HG03469 (cell line): ENCODE measurements at regions not wholly inside any gene's neighbourhood (a gene's known extent, or its start where the extent isn't known, plus 50 kb on each side); places are given as distances from the start of the nearest gene placed in this dataset.
"Not testable (repeated sequence)": the region's sequence is repeated elsewhere in the genome, so short reads cannot be mapped to it uniquely, and the experiment has no call there.

ENCODE experiments used
- ATAC-seq: cut with Tn5 transposase; IDR thresholded peaks from one replicate; pipeline ENCODE4 v1.9.1; 2021; ENCODE audit warnings: mild to moderate bottlenecking, moderate library complexity, moderate number of reproducible peaks; ENCODE audit not compliant: unreplicated experiment

GRCh38 chr4:123025398-123025797 lies 103.0 kb upstream of the NUDT6 start:
- no peak for ATAC-seq

GRCh38 chr4:123026015-123026414 lies 103.6 kb upstream of the NUDT6 start:
- not testable (repeated sequence) for ATAC-seq

GRCh38 chr4:123031664-123032063 lies 109.3 kb upstream of the NUDT6 start:
- no peak for ATAC-seq

GRCh38 chr4:123034023-123034422 lies 111.6 kb upstream of the NUDT6 start:
- ATAC-seq = no peak

GRCh38 chr4:123035239-123035638 lies 112.8 kb upstream of the NUDT6 start:
- no peak for ATAC-seq

GRCh38 chr4:123037804-123038203 lies 115.4 kb upstream of the NUDT6 start:
- no peak for ATAC-seq

- ATAC-seq = no peak
Measured at GRCh38 chr4:123042095-123042494, 119.7 kb upstream of the NUDT6 start.

- no peak for ATAC-seq
Measured at GRCh38 chr4:123043013-123043412, 120.6 kb upstream of the NUDT6 start.

- no peak for ATAC-seq
Measured at GRCh38 chr4:123043793-123044425, 121.5 kb upstream of the NUDT6 start.

DNA sequence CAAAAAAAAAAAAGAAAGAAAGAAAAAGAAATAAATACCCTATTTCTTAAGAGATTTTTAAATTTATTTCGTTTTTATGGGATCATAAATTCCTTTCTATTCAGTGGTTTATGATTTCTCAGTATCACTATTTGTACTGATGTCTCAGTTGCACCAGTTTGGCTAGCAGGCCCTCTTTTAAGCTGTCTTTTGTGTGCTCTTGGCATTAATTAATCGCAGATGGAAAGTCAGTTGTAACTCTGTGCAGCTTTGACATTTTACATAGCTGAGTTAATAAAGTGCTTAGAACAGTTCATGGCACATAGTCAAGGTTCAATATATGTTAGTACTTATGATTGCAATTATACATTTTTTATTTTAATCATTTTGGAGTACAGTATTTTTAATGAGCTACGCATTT lies 123.7 kb upstream of the NUDT6 start:
- ATAC-seq = no peak

GRCh38 chr4:123050018-123050417 lies 127.6 kb upstream of the NUDT6 start:
- ATAC-seq = no peak

DNA sequence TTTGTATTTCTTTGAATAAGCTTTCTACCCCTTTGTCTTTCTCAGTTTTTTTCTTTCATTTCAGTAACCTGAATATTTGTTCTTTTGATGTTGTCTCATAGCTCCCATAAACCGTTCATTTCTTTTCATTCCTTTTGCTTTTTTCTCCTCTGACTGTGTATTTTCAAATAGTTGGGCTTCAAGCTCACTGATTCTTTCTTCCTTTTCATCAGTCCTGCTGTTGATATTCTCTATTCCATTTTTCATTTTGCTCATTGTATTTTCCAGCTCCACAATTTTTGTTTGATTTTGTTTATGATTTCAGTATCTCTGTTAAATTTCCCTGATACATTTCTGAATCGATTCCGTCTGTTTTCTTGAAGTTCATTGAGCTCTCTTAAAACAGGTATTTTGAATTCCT lies 129.6 kb upstream of the NUDT6 start:
- ATAC-seq = no peak

DNA sequence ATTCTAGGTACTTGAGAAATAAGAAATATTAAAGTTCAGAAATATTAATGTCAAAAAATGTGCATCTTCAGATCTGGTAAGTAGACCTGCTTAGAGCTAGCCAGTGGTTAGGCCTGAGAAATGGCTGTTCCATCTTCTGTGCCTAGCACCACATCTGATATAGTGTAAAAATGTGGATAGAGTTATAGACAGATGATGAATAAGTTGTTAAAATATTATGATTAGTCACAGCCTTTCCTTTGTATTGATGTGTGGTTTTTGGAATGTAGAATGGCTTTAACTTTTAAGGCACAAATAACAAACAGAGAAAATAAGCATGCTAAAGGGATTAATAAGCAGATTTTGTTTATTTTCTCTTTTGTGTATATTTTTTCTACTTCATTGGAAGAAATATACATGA lies 133.5 kb upstream of the NUDT6 start:
- no peak for ATAC-seq

- no peak for ATAC-seq
Measured at GRCh38 chr4:123060039-123060770, 137.8 kb upstream of the NUDT6 start.

DNA sequence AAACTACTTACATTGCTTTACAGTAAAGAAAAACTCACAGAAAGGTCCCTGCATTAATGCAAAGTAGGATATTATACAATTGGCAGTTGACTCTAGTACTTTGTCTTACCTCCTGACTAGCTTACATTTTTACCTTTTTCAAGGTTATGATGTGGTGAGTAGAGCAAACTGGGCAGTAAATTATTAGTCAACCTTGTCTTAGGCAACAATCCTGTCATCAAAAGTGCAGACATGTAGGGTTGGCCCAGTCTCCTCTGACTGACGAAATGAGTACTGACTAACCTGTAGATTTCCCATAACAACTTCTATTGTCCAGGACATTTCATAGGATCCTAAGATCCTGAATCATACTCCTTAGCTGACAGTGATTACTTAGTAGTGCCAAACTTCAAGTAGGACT lies 142.0 kb upstream of the NUDT6 start:
- no peak for ATAC-seq

DNA sequence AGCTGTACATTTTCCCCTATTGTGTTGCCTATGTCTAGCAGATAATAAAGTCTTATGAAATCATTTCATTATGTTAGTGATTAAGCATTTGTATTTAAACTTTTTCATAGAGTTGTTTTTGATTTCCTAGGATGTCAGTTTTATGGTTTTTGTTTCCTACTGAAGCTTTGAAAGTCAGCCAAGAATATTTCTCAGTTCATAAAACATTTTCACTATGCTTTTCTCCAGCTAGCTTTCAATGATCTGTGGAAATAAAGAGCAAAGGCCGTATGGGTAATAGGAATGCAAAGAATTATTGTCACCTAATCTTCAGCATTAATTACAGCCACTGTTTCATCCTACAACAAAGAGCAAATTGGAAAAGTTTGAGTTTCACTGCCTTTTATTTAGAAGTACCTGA lies 145.7 kb upstream of the NUDT6 start:
- no peak for ATAC-seq

- no peak for ATAC-seq
Measured at GRCh38 chr4:123072060-123072459, 149.7 kb upstream of the NUDT6 start.

GRCh38 chr4:123073650-123074049 lies 151.3 kb upstream of the NUDT6 start:
- ATAC-seq = peak; percentile 58

DNA sequence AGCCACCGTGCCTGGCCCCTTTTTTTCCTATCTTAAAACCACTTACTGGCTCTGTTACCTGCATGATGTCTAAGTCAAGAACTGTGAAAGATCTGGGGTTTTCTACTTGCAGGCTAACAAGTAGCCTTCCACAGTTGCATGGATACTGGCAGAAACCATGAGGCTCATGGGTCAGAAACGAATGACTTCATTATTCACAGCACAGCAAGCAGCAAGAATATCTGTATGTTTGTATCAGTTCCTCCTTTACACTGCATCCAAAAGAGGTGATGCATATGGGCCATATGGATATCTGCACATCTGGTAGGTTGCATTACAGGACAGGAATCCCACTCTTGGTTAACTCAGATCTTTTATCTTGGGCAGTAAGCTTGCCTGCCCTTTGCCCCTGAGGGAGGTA lies 154.9 kb upstream of the NUDT6 start:
- no peak for ATAC-seq

GRCh38 chr4:123081971-123082370 lies 159.6 kb upstream of the NUDT6 start:
- no peak for ATAC-seq

- no peak for ATAC-seq
Measured at GRCh38 chr4:123083646-123084045, 161.2 kb upstream of the NUDT6 start.

DNA sequence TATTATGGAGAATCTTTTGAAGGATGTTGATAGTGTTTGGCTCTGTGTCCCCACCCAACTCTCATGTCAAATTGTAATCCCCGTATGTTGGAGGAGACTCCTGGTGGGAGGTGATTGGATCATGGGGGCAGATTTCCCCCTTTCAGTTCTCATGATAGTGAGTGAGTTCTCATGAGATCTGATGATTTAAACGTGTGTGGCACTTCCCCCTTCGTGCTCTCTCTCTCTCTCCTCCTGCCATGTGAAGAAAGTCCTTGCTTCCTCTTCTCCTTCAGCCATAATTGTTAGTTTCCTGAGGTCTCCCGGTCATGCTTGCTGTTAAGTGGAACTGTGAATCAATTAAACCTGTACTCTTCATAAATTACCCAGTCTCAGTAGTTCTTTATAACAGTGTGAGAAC lies 166.1 kb upstream of the NUDT6 start:
- ATAC-seq = no peak

GRCh38 chr4:123090886-123091285 lies 168.5 kb upstream of the NUDT6 start:
- ATAC-seq = no peak
